Glutamatergic neuron (in vitro differentiated cells): ENCODE measurements at regions not wholly inside any gene's neighbourhood (a gene's known extent, or its start where the extent isn't known, plus 50 kb on each side); places are given as distances from the start of the nearest gene placed in this dataset.
A peak's percentile ranks its signal among the peaks of the same experiment; 100 is the strongest.

Experiments
- DNase-seq: peaks from one replicate; pipeline ENCODE4 v3.0.0; 2022
- H3K27ac Mint-ChIP-seq: one replicate; pipeline ENCODE4 v1.8.0; 2020; ENCODE audit warnings: mild to moderate bottlenecking, mixed read lengths, inconsistent platforms; ENCODE audit not compliant: unreplicated experiment
- H3K27me3 Mint-ChIP-seq: one replicate; pipeline ENCODE4 v1.8.0; 2020; ENCODE audit warnings: mild to moderate bottlenecking, moderate library complexity, mixed read lengths, inconsistent platforms; ENCODE audit not compliant: unreplicated experiment
- H3K36me3 Mint-ChIP-seq: one replicate; pipeline ENCODE4 v1.8.0; 2020; ENCODE audit warnings: mild to moderate bottlenecking, mixed read lengths, inconsistent platforms; ENCODE audit not compliant: unreplicated experiment
- H3K4me1 Mint-ChIP-seq: one replicate; pipeline ENCODE4 v1.8.0; 2020; ENCODE audit warnings: mild to moderate bottlenecking, low read depth, mixed read lengths, inconsistent platforms; ENCODE audit not compliant: unreplicated experiment
- H3K4me3 Mint-ChIP-seq: one replicate; pipeline ENCODE4 v1.8.0; 2020; ENCODE audit warnings: mild to moderate bottlenecking, mixed read lengths, inconsistent platforms; ENCODE audit not compliant: unreplicated experiment
- H3K9me3 Mint-ChIP-seq: one replicate; pipeline ENCODE4 v1.8.0; 2020; ENCODE audit warnings: mild to moderate bottlenecking, moderate library complexity, mixed read lengths, inconsistent platforms; ENCODE audit not compliant: unreplicated experiment
- CTCF ChIP-seq: fragments of 200-600 bp; sonication (generic); IDR thresholded peaks from one replicate; pipeline ENCODE4 v1.5.0; 2021; ENCODE audit not compliant: partially characterized antibody, unreplicated experiment

DNA sequence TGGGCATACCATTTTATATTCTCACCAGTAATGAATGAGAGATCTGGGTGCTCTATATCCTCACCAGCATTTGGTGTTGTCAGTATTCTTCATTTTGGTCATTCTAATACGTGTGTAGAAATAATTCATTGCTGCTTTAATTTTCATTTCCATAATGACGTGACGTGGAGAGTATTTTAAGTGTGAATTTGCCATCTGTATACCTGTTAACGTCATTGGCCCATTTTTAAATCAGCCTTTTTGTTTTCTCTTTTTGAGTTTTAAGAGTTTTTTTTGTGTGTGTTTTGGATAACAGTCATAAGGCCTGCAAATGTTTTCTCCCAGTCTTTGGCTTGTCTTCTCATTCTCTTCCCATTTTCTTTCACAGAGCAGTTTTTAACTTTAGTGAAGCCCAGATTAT, 74.4 kb upstream of the SYT1 start:
- Mint-ChIP-seq H3K36me3 (peaks cover 5% of the 10 kb centered on the region), H3K27ac (peak overlapping the region; percentile 1), H3K4me3 (no peak overlapping the region), H3K4me1 (peaks cover 35% of the 10 kb centered on the region), H3K27me3 (no peaks in the 10 kb centered on the region), H3K9me3 (peaks cover 2% of the 10 kb centered on the region)
- no peak for TF ChIP-seq CTCF
- DNase-seq, result no peak

DNA sequence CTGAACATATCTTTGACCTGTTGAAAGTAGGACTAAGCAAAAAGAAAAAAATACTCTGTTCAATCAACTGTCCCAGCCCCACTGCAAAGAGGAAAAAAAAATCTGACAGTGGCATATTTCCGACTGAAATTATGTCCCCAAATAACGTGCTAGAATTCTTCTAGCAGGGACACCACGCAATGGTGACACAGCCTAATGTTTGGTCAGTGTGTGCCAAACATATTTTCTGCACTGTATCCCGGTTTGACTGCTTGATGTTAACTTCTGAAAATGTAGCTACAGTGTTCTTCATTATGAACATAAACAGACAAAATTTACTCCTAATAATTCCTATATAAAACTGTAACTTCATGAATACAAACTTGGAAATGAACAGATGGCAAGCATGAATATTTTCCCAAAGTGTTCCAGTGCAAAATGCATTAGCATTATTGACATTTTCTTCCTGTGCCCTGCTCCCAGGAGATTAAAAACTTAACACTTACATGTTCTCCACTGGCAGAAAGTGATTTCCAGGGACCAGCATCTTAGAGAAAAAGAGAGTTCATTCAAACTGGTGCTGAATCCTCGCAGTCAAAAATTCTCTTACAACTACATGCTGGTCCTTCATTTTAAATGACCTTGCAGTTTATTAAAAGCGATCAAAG, 72.4 kb upstream of the SYT1 start:
- Mint-ChIP-seq H3K4me3 (peak overlapping the region; percentile 66), H3K9me3 (peaks cover 4% of the 10 kb centered on the region), H3K36me3 (peaks cover 13% of the 10 kb centered on the region), H3K27ac (peak overlapping the region; percentile 50), H3K27me3 (no peaks in the 10 kb centered on the region), H3K4me1 (peaks cover 27% of the 10 kb centered on the region)
- no peak for TF ChIP-seq CTCF
- DNase-seq, result no peak

- no peak for DNase-seq
- H3K4me3 Mint-ChIP-seq, result no peak overlapping the region
These were observed 71.1 kb upstream of the SYT1 start for GRCh38 chr12:78793491-78793890.

DNA sequence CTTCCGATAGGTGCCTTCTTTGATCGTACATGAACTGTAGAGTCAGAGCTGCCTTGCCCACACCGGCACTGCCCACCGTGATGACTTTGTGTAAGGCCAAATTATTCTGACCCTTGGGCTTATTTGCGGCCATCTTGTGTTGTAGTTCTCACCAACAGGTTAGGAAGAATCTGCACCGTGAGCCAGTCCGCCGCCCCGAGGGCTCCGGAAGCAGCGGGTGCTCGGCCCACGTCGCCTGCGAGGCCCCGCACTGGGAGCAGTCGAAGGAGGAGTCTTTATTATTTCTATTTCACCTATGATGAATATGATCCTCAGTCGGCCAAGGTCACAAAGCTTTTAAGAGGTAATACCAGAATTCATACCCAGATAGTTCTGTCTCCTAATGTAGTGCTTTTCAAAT, 70.6 kb upstream of the SYT1 start:
- peaks cover 27% of the 10 kb centered on the region for H3K4me1 Mint-ChIP-seq
- H3K27me3 Mint-ChIP-seq, result no peaks in the 10 kb centered on the region
- no peak overlapping the region for H3K27ac Mint-ChIP-seq
- no peak overlapping the region for H3K4me3 Mint-ChIP-seq
- no peak for DNase-seq
- H3K9me3 Mint-ChIP-seq, result peaks cover 4% of the 10 kb centered on the region
- peaks cover 13% of the 10 kb centered on the region for H3K36me3 Mint-ChIP-seq
- TF ChIP-seq CTCF, result no peak

More at GRCh38 chr12:78793491-78793890, 71.1 kb upstream of the SYT1 start:
- no peak overlapping the region for H3K27ac Mint-ChIP-seq
- peaks cover 27% of the 10 kb centered on the region for H3K4me1 Mint-ChIP-seq
- no peak for TF ChIP-seq CTCF
- H3K27me3 Mint-ChIP-seq, result no peaks in the 10 kb centered on the region
- H3K36me3 Mint-ChIP-seq, result peaks cover 13% of the 10 kb centered on the region
- H3K9me3 Mint-ChIP-seq, result peaks cover 4% of the 10 kb centered on the region

GRCh38 chr12:78795934-78796445, 68.6 kb upstream of the SYT1 start:
- Mint-ChIP-seq H3K36me3 (peaks cover 13% of the 10 kb centered on the region), H3K4me1 (peaks cover 35% of the 10 kb centered on the region), H3K9me3 (peaks cover 4% of the 10 kb centered on the region), H3K27ac (no peak overlapping the region), H3K4me3 (no peak overlapping the region), H3K27me3 (no peaks in the 10 kb centered on the region)
- TF ChIP-seq CTCF, result no peak
- DNase-seq, result no peak
